HG02970 (cell line): ENCODE measurements at regions not wholly inside any gene's neighbourhood (a gene's known extent, or its start where the extent isn't known, plus 50 kb on each side); places are given as distances from the start of the nearest gene placed in this dataset.
"Not testable (repeated sequence)": the region's sequence is repeated elsewhere in the genome, so short reads cannot be mapped to it uniquely, and the experiment has no call there.

Source experiments
- ATAC-seq: cut with Tn5 transposase; IDR thresholded peaks from one replicate; pipeline ENCODE4 v1.9.1; 2021; ENCODE audit warnings: mild to moderate bottlenecking, moderate library complexity, moderate number of reproducible peaks; ENCODE audit not compliant: unreplicated experiment, low FRiP score

- no peak for ATAC-seq
Measured at GRCh38 chr4:128690011-128690410, 119.5 kb upstream of the JADE1 start.

GRCh38 chr4:128688846-128689437 is 120.6 kb upstream of the JADE1 start:
- no peak for ATAC-seq

GRCh38 chr4:128688033-128688721 is 121.3 kb upstream of the JADE1 start:
- no peak for ATAC-seq

GRCh38 chr4:128686810-128687209 is 122.7 kb upstream of the JADE1 start:
- no peak for ATAC-seq

- no peak for ATAC-seq
Measured at GRCh38 chr4:128686032-128686465, 123.5 kb upstream of the JADE1 start.

- no peak for ATAC-seq
Measured at GRCh38 chr4:128684016-128684415, 125.5 kb upstream of the JADE1 start.

- ATAC-seq = no peak
Measured at GRCh38 chr4:128682942-128683666, 126.4 kb upstream of the JADE1 start.

- no peak for ATAC-seq
Measured at GRCh38 chr4:128676095-128676494, 133.4 kb upstream of the JADE1 start.

GRCh38 chr4:128675083-128675482 is 134.4 kb upstream of the JADE1 start:
- no peak for ATAC-seq

GRCh38 chr4:128673159-128673558 is 136.3 kb upstream of the JADE1 start:
- ATAC-seq = not testable (repeated sequence)

- ATAC-seq = not testable (repeated sequence)
Measured at GRCh38 chr4:128672596-128672995, 136.9 kb upstream of the JADE1 start.

GRCh38 chr4:128670513-128670912 is 139.0 kb upstream of the JADE1 start:
- no peak for ATAC-seq

- no peak for ATAC-seq
Measured at GRCh38 chr4:128668566-128668965, 140.9 kb upstream of the JADE1 start.

GRCh38 chr4:128665514-128665913 is 144.0 kb upstream of the JADE1 start:
- ATAC-seq = no peak

- ATAC-seq = no peak
Measured at GRCh38 chr4:128663325-128663724, 146.2 kb upstream of the JADE1 start.

- ATAC-seq = no peak
Measured at GRCh38 chr4:128661479-128661878, 148.0 kb upstream of the JADE1 start.

GRCh38 chr4:128660361-128661215 is 148.9 kb upstream of the JADE1 start:
- ATAC-seq = no peak

GRCh38 chr4:128658214-128658631 is 151.3 kb upstream of the JADE1 start:
- no peak for ATAC-seq

GRCh38 chr4:128657638-128658037 is 151.9 kb upstream of the JADE1 start:
- ATAC-seq = no peak

- no peak for ATAC-seq
Measured at GRCh38 chr4:128654465-128654864, 155.0 kb upstream of the JADE1 start.
